Neural progenitor cell (in vitro differentiated cells): ENCODE measurements at regions not wholly inside any gene's neighbourhood (a gene's known extent, or its start where the extent isn't known, plus 50 kb on each side); places are given as distances from the start of the nearest gene placed in this dataset.
A peak's percentile ranks its signal among the peaks of the same experiment; 100 is the strongest.

ENCODE experiments used
- DNase-seq: peaks from one replicate; pipeline ENCODE4 v3.0.0-alpha.2; 2016; ENCODE audit warnings: low spot score
- H2AFZ ChIP-seq: fragments of 200-600 bp; sonication (generic); replicated peaks from 2 replicates; pipeline ENCODE4 v1.6.1; 2016; ENCODE audit warnings: antibody characterized with exemption
- H3F3A ChIP-seq: fragments of 200-600 bp; sonication (generic); 2 replicates; pipeline ENCODE4 v1.6.1; 2016; ENCODE audit warnings: antibody characterized with exemption, low read depth
- H3K27ac ChIP-seq: fragments of 200-600 bp; sonication (generic); 2 replicates; pipeline ENCODE4 v1.5.1; 2016; ENCODE audit warnings: mild to moderate bottlenecking
- H3K27me3 ChIP-seq: fragments of 200-600 bp; sonication (generic); 2 replicates; pipeline ENCODE4 v1.6.1; 2016; ENCODE audit warnings: mild to moderate bottlenecking, moderate library complexity
- H3K36me3 ChIP-seq: fragments of 200-600 bp; sonication (generic); 2 replicates; pipeline ENCODE4 v1.5.1; 2016
- H3K4me1 ChIP-seq: fragments of 200-600 bp; sonication (generic); 2 replicates; pipeline ENCODE4 v1.6.1; 2016; ENCODE audit warnings: mixed run types
- H3K4me2 ChIP-seq: fragments of 200-600 bp; sonication (generic); 2 replicates; pipeline ENCODE4 v1.6.1; 2016
- H3K4me3 ChIP-seq: fragments of 200-600 bp; sonication (generic); 2 replicates; pipeline ENCODE4 v1.5.1; 2016
- H3K79me2 ChIP-seq: fragments of 200-600 bp; sonication (generic); 2 replicates; pipeline ENCODE4 v1.6.1; 2016; ENCODE audit warnings: low read depth
- H3K9ac ChIP-seq: fragments of 200-600 bp; sonication (generic); 2 replicates; pipeline ENCODE4 v1.6.1; 2016
- H3K9me3 ChIP-seq: fragments of 200-600 bp; sonication (generic); 2 replicates; pipeline ENCODE4 v1.5.1; 2016; ENCODE audit warnings: low read depth
- H4K20me1 ChIP-seq: fragments of 200-600 bp; sonication (generic); 2 replicates; pipeline ENCODE4 v1.6.1; 2016; ENCODE audit warnings: low read depth
- H3K27ac Mint-ChIP-seq: 3 replicates; pipeline ENCODE4 v1.8.0; 2021; ENCODE audit warnings: mixed read lengths
- H3K27me3 Mint-ChIP-seq: 2 replicates; pipeline ENCODE4 v1.8.0; 2022; ENCODE audit warnings: low read depth, mild to moderate bottlenecking, inconsistent platforms, moderate library complexity, mixed read lengths; ENCODE audit not compliant: insufficient read depth
- H3K36me3 Mint-ChIP-seq: 3 replicates; pipeline ENCODE4 v1.8.0; 2021; ENCODE audit warnings: mixed read lengths
- H3K4me1 Mint-ChIP-seq: 3 replicates; pipeline ENCODE4 v1.8.0; 2021; ENCODE audit warnings: mixed read lengths
- H3K4me3 Mint-ChIP-seq: 3 replicates; pipeline ENCODE4 v1.8.0; 2021; ENCODE audit warnings: mild to moderate bottlenecking, moderate library complexity, mixed read lengths
- H3K9me3 Mint-ChIP-seq: 3 replicates; pipeline ENCODE4 v1.8.0; 2020; ENCODE audit warnings: mixed read lengths
- EZH2 ChIP-seq: fragments of 200-600 bp; sonication (generic); IDR thresholded peaks from 2 replicates; pipeline ENCODE4 v1.6.1; 2017; ENCODE audit warnings: antibody characterized with exemption, mild to moderate bottlenecking, moderate library complexity
- EZH2phosphoT487 ChIP-seq: fragments of 200-600 bp; sonication (generic); IDR thresholded peaks from 2 replicates; pipeline ENCODE4 v1.6.1; 2017; ENCODE audit warnings: antibody characterized with exemption
- TF ChIP-seq, protein P1 (sequence below): fragments of 200-600 bp; sonication (generic); IDR thresholded peaks from 2 replicates; pipeline ENCODE4 v1.5.1; 2017; ENCODE audit warnings: antibody characterized with exemption, mild to moderate bottlenecking

DNA sequence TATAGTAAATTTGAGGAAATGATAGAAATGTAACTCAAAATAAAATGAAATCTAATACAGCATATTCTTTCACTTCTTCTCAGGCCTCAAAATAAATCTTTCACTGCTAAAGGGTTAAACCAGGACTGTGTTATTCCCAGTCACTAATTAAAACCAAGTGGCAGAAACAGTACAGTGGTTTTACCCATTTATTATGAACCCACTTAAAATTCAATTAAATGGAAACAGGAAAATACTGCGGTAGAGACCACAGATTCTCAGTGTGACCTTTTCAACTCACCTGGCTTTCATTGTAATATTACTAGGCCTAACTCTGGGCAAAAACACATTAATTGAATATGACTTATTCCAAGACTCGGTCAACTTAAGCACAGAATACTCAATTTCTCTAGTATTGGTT lies 176.5 kb upstream of the DKK2 start:
- Histone ChIP-seq H2AFZ (no peak overlapping the region), H3K9me3 (no peaks in the 10 kb centered on the region), H3K4me3 (no peak overlapping the region), H3K27ac (no peak overlapping the region), H3K9ac (no peak overlapping the region), H3K4me2 (no peak overlapping the region), H3K4me1 (peaks cover 3% of the 10 kb centered on the region), H4K20me1 (no peaks in the 10 kb centered on the region), H3K79me2 (no peaks in the 10 kb centered on the region), H3F3A (no peaks in the 10 kb centered on the region), H3K27me3 (no peaks in the 10 kb centered on the region), H3K36me3 (no peaks in the 10 kb centered on the region)
- TF ChIP-seq EZH2 (no peak), EZH2phosphoT487 (no peak)
- TF ChIP-seq, protein P1, sequence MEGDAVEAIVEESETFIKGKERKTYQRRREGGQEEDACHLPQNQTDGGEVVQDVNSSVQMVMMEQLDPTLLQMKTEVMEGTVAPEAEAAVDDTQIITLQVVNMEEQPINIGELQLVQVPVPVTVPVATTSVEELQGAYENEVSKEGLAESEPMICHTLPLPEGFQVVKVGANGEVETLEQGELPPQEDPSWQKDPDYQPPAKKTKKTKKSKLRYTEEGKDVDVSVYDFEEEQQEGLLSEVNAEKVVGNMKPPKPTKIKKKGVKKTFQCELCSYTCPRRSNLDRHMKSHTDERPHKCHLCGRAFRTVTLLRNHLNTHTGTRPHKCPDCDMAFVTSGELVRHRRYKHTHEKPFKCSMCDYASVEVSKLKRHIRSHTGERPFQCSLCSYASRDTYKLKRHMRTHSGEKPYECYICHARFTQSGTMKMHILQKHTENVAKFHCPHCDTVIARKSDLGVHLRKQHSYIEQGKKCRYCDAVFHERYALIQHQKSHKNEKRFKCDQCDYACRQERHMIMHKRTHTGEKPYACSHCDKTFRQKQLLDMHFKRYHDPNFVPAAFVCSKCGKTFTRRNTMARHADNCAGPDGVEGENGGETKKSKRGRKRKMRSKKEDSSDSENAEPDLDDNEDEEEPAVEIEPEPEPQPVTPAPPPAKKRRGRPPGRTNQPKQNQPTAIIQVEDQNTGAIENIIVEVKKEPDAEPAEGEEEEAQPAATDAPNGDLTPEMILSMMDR = no peak
- H3K4me3 Mint-ChIP-seq = no peak overlapping the region
- H3K36me3 Mint-ChIP-seq = no peaks in the 10 kb centered on the region
- H3K27ac Mint-ChIP-seq = no peak overlapping the region
- no peaks in the 10 kb centered on the region for H3K27me3 Mint-ChIP-seq
- DNase-seq = no peak
- H3K4me1 Mint-ChIP-seq = peaks cover 9% of the 10 kb centered on the region
- H3K9me3 Mint-ChIP-seq = no peaks in the 10 kb centered on the region

DNA sequence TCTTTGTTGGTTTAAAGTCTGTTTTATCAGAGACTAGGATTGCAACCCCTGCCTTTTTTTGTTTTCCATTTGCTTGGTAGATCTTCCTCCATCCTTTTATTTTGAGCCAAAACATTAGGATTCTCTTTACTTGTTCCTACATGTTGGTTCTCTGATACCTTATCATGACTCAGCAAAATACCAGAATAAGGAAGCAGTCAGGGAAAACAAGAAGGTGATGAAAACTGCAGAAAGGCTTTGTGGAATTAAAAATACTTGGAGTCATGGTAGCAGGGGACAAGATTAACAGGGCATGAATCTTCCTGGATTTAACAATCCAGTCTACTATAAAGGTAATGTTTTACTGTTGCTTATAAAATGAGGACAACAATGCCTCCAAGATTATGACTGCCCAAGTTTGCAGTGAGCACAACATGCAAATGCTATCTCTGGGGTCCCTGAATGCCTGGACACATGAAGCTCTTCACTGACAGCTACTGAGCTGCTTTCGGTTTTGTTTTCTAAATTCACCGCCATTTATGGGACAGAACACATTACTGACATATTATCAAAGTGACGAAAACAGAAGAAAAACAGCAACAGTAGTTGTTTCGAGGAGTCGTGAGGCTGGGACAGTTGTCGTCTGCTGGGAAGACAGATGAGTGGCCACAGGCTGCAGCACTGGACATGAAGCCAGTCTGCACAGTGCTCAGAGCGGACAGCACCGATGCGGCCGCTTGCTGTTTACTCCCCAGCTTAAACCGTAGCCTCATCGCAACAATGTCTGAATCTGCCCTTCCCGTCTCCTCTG lies 174.5 kb upstream of the DKK2 start:
- Histone ChIP-seq H3K4me1 (peaks cover 3% of the 10 kb centered on the region), H3F3A (no peaks in the 10 kb centered on the region), H3K36me3 (no peaks in the 10 kb centered on the region), H3K4me3 (no peak overlapping the region), H3K4me2 (no peak overlapping the region), H3K27me3 (no peaks in the 10 kb centered on the region), H2AFZ (peak overlapping the region; percentile 42), H3K9ac (no peak overlapping the region), H4K20me1 (no peaks in the 10 kb centered on the region), H3K27ac (no peak overlapping the region), H3K9me3 (no peaks in the 10 kb centered on the region), H3K79me2 (no peaks in the 10 kb centered on the region)
- TF ChIP-seq, protein P1 = no peak
- no peak for TF ChIP-seq EZH2
- TF ChIP-seq EZH2phosphoT487 = no peak
- no peaks in the 10 kb centered on the region for H3K27me3 Mint-ChIP-seq
- no peaks in the 10 kb centered on the region for H3K9me3 Mint-ChIP-seq
- no peak for DNase-seq
- peaks cover 9% of the 10 kb centered on the region for H3K4me1 Mint-ChIP-seq
- no peak overlapping the region for H3K27ac Mint-ChIP-seq
- no peaks in the 10 kb centered on the region for H3K36me3 Mint-ChIP-seq
- no peak overlapping the region for H3K4me3 Mint-ChIP-seq

DNA sequence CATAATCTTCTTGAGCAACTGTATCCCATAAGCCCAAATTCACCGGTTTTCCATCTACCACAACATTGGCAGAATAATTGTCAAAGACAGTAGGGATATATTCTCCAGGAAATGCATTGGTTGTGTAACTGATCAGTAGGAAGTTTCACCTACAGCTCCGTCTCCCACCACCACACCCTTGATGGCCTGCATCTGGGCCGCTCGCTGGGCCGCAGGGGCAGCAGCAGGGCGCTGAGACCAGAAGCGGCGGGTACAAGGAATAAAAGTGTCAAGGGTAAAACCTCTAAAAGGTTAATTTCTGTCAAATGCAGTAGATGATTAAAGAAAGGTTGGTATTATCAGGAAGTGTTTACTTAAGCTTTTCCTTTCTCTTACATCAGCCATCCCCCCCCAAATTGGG lies 167.6 kb upstream of the DKK2 start:
- H3K36me3 Mint-ChIP-seq = no peaks in the 10 kb centered on the region
- H3K27ac ChIP-seq = no peak overlapping the region
- H3K27me3 Mint-ChIP-seq = no peaks in the 10 kb centered on the region

More for the DNA sequence above, 167.6 kb upstream of the DKK2 start:
- TF ChIP-seq EZH2 (no peak), EZH2phosphoT487 (no peak)
- TF ChIP-seq, protein P1 = no peak
- Histone ChIP-seq H3K4me2 (no peak overlapping the region), H3K27me3 (no peaks in the 10 kb centered on the region), H4K20me1 (no peaks in the 10 kb centered on the region), H3K4me1 (no peaks in the 10 kb centered on the region), H3K79me2 (no peaks in the 10 kb centered on the region), H3F3A (no peaks in the 10 kb centered on the region), H3K9me3 (no peaks in the 10 kb centered on the region), H3K9ac (no peak overlapping the region), H3K4me3 (no peak overlapping the region), H3K36me3 (no peaks in the 10 kb centered on the region), H2AFZ (no peak overlapping the region)
- Mint-ChIP-seq H3K9me3 (no peaks in the 10 kb centered on the region), H3K4me3 (no peak overlapping the region), H3K27ac (no peak overlapping the region), H3K4me1 (no peaks in the 10 kb centered on the region)
- DNase-seq = no peak
